K562 (cell line): ENCODE measurements at regions not wholly inside any gene's neighbourhood (a gene's known extent, or its start where the extent isn't known, plus 50 kb on each side); places are given as distances from the start of the nearest gene placed in this dataset.

Experiments used
- ATAC-seq: fragments of 200-7000 bp; cut with Tn5 transposase; 3 replicates; pipeline ENCODE4 v1.9.1; 2020; ENCODE audit warnings: moderate library complexity
- BruUV-seq: library from RNA; stranded (reverse); fragments of 400-500 nt; replicated peaks from 2 replicates; lab custom pipeline; 2021; lab: Mats Ljungman, UMichigan
- CTCF ChIA-PET: fragments of 300-600 bp; formaldehyde crosslinking; extraction: SDS; loops from one replicate; lab custom pipeline; 2021; ENCODE audit warnings: low intra/inter-chr PET ratio; lab: Yijun Ruan, JAX
- POLR2A ChIA-PET: fragments of 300-600, 350-650 bp; sonication (Branson Sonifier 250); formaldehyde crosslinking; extraction: SDS; loops from one replicate; lab custom pipeline; 2021; ENCODE audit warnings: antibody characterized with exemption, inconsistent platforms; lab: Yijun Ruan, JAX
- DNase-seq, 4 experiments: peaks; one replicate each; pipeline versions ENCODE4 v3.0.0 to v3.0.0-alpha.2; 2011 to 2018; ENCODE audit warnings: low spot score in 3 of 4, mixed read lengths in 3 of 4; ENCODE audit errors: extremely low read depth in 1 of 4
- FAIRE-seq: peaks from 2 replicates; lab custom pipeline; 2011; peaks lifted over from hg19 to GRCh38; lab: Jason Lieb, UNC
- H2AFZ ChIP-seq: 2 replicates; pipeline ENCODE4 v1.6.0; 2011; ENCODE audit warnings: low read depth, low read length, control low read depth, inconsistent platforms
- H3K27ac ChIP-seq: fragments of 200-600 bp; 3 replicates; pipeline ENCODE4 v1.8.0; 2011; ENCODE audit warnings: low read depth, mild to moderate bottlenecking, control low read depth, inconsistent platforms, low read length, moderate library complexity, mixed read lengths; ENCODE audit errors: extremely low read depth
- H3K27me3 ChIP-seq, 2 experiments: fragments of 300-600 bp in 1 of 2; 2 replicates in 1 of 2; 3 replicates in 1 of 2; pipeline versions ENCODE4 v1.6.0 to v1.8.0; 2011; ENCODE audit warnings: inconsistent platforms in 2 of 2, low read length in 2 of 2, mild to moderate bottlenecking in 1 of 2, mixed read lengths in 1 of 2, moderate library complexity in 1 of 2; ENCODE audit not compliant: control insufficient read depth in 2 of 2, insufficient read depth in 2 of 2
- H3K36me3 ChIP-seq: fragments of 300-600 bp; 3 replicates; pipeline ENCODE4 v1.8.0; 2011; ENCODE audit warnings: mild to moderate bottlenecking, low read length, inconsistent platforms; ENCODE audit not compliant: control insufficient read depth, insufficient read depth
- H3K4me1 ChIP-seq, 2 experiments: fragments of 200-600 bp in 1 of 2; replicated peaks in 1 of 2; 2 replicates in 1 of 2; 3 replicates in 1 of 2; pipeline versions ENCODE4 v1.5.1 to v1.8.0; 2011; ENCODE audit warnings: inconsistent platforms in 2 of 2, low read length in 2 of 2, mild to moderate bottlenecking in 1 of 2, mixed read lengths in 1 of 2, moderate library complexity in 1 of 2; ENCODE audit not compliant: control insufficient read depth in 2 of 2, insufficient read depth in 2 of 2
- H3K4me2 ChIP-seq: 2 replicates; pipeline ENCODE4 v1.6.1; 2011; ENCODE audit warnings: low read length, control low read depth, inconsistent platforms, mixed read lengths; ENCODE audit not compliant: insufficient read depth
- H3K4me3 ChIP-seq: fragments of 200-600 bp; sonication (generic), shearing (Covaris generic); 2 replicates; pipeline ENCODE4 v1.5.1; 2016; ENCODE audit warnings: control low read depth, inconsistent platforms
- H3K79me2 ChIP-seq: fragments of 200-600 bp; 3 replicates; pipeline ENCODE4 v1.8.0; 2011; ENCODE audit warnings: low read length, inconsistent platforms; ENCODE audit not compliant: control insufficient read depth, insufficient read depth
- H3K9ac ChIP-seq, 2 experiments: 2 replicates each; pipeline versions ENCODE4 v1.6.0 to v1.6.1; 2011; ENCODE audit warnings: low read depth in 2 of 2, low read length in 2 of 2, control low read depth in 1 of 2, inconsistent platforms in 1 of 2, mild to moderate bottlenecking in 1 of 2, mixed read lengths in 1 of 2; ENCODE audit not compliant: insufficient read depth in 1 of 2
- H3K9me1 ChIP-seq: one replicate; pipeline ENCODE4 v1.6.0; 2011; ENCODE audit warnings: inconsistent platforms, mild to moderate bottlenecking, low read length, moderate library complexity; ENCODE audit not compliant: control insufficient read depth, insufficient read depth
- H3K9me3 ChIP-seq: replicated peaks from 2 replicates; pipeline ENCODE4 v1.5.1; 2011; ENCODE audit warnings: low read depth, low read length, inconsistent platforms; ENCODE audit not compliant: control insufficient read depth, insufficient read depth
- H4K20me1 ChIP-seq: replicated peaks from 2 replicates; pipeline ENCODE4 v1.6.1; 2011; ENCODE audit warnings: low read length, inconsistent platforms, mixed read lengths; ENCODE audit not compliant: control insufficient read depth, insufficient read depth
- AFF4 ChIP-seq: sonication (generic); formaldehyde crosslinking; IDR thresholded peaks from 2 replicates; pipeline ENCODE4 v1.8.0; 2023; ENCODE audit warnings: mild to moderate bottlenecking, missing genetic modification reagents
- CREBBP ChIP-seq: IDR thresholded peaks from one replicate; pipeline ENCODE4 v1.6.1; 2012; ENCODE audit warnings: low read depth, mild to moderate bottlenecking, control low read depth, inconsistent platforms, low read length
- DACH1 ChIP-seq: fragments of 450-650 bp; IDR thresholded peaks from 2 replicates; pipeline ENCODE4 v1.6.1; 2018; ENCODE audit not compliant: partially characterized antibody
- GTF2A2 ChIP-seq: IDR thresholded peaks from 2 replicates; pipeline ENCODE4 v1.6.1; 2016; ENCODE audit warnings: mild to moderate bottlenecking, missing genetic modification characterization, missing compliant biosample characterization
- HCFC1 ChIP-seq: IDR thresholded peaks from 2 replicates; pipeline ENCODE4 v1.6.1; 2012; ENCODE audit warnings: low read depth, low read length, improper control_type of control experiment
- HOMEZ ChIP-seq: fragments of 250-450 bp; sonication (Bioruptor Pico); IDR thresholded peaks from 2 replicates; pipeline ENCODE4 v1.4.0; 2020; ENCODE audit warnings: mild to moderate bottlenecking, moderate library complexity
- KLF1 ChIP-seq: fragments of 450-650 bp; IDR thresholded peaks from 2 replicates; pipeline ENCODE4 v1.6.1; 2016; ENCODE audit warnings: missing genetic modification characterization, missing compliant biosample characterization
- KLF13 ChIP-seq: fragments of 450-650 bp; IDR thresholded peaks from 2 replicates; pipeline ENCODE4 v1.6.1; 2016; ENCODE audit warnings: missing genetic modification characterization, low read depth, mild to moderate bottlenecking, missing compliant biosample characterization, moderate library complexity, borderline replicate concordance
- MCM7 ChIP-seq, 2 experiments: fragments of 450-650 bp; IDR thresholded peaks; 2 replicates each; pipeline ENCODE4 v1.6.1; 2016 to 2018
- NBN ChIP-seq: fragments of 450-650 bp; IDR thresholded peaks from 2 replicates; pipeline ENCODE4 v1.6.1; 2016; ENCODE audit warnings: low read depth, mild to moderate bottlenecking
- NFE2L1 ChIP-seq: fragments of 450-650 bp; IDR thresholded peaks from 2 replicates; pipeline ENCODE4 v1.6.1; 2016; ENCODE audit warnings: missing genetic modification characterization, low read depth, mild to moderate bottlenecking, missing compliant biosample characterization, moderate library complexity, borderline replicate concordance
- POLR2G ChIP-seq: fragments of 200-400 bp; formaldehyde crosslinking; IDR thresholded peaks from 2 replicates; pipeline ENCODE4 v1.6.1; 2017; ENCODE audit warnings: low read depth, mild to moderate bottlenecking, antibody characterized with exemption, low read length, moderate library complexity
- SETDB1 ChIP-seq: IDR thresholded peaks from one replicate; pipeline ENCODE4 v1.6.1; 2012; ENCODE audit warnings: low read length, control low read depth, inconsistent platforms
- SREBF1 ChIP-seq: fragments of 150-350 bp; IDR thresholded peaks from 2 replicates; pipeline ENCODE4 v1.6.1; 2014; ENCODE audit warnings: antibody characterized with exemption, low read depth, low read length, borderline replicate concordance
- TFE3 ChIP-seq: fragments of 450-650 bp; formaldehyde crosslinking; IDR thresholded peaks from 2 replicates; pipeline ENCODE4 v1.4.0; 2020; ENCODE audit warnings: mild to moderate bottlenecking, mixed read lengths
- ZBTB17 ChIP-seq: fragments of 450-650 bp; formaldehyde crosslinking; IDR thresholded peaks from 2 replicates; pipeline ENCODE4 v1.4.0; 2020; ENCODE audit warnings: mild to moderate bottlenecking
- ZNF584 ChIP-seq: fragments of 200-800 bp; sonication (Bioruptor generic); IDR thresholded peaks from 2 replicates; pipeline ENCODE4 v1.6.1; 2016; ENCODE audit warnings: low read depth, mild to moderate bottlenecking, missing genetic modification characterization, missing compliant biosample characterization
- ZSCAN32 ChIP-seq: fragments of 450-650 bp; formaldehyde crosslinking; IDR thresholded peaks from 2 replicates; pipeline ENCODE4 v1.4.0; 2020; ENCODE audit warnings: mild to moderate bottlenecking, moderate library complexity
- in situ Hi-C: fragments of 300-500 bp; cut with MboI; formaldehyde crosslinking; loops from 4 replicates; pipeline ENCODE4 v1.15.0; 2018; ENCODE audit warnings: inconsistent platforms, mixed read lengths
- intact Hi-C: fragments of 100-400 bp; cut with micrococcal nuclease; formaldehyde crosslinking; loops from 2 replicates; pipeline ENCODE4 v1.14.2; 2022

- H3K27me3 ChIP-seq = no peaks in the 10 kb centered on the region
- no peak overlapping the region for H3K9ac ChIP-seq
- FAIRE-seq (no peak), ATAC-seq (no peak), DNase-seq (no peak)
- no peaks in the 10 kb centered on the region for H3K9me3 ChIP-seq
- no peak overlapping the region for H3K27ac ChIP-seq
- intact Hi-C loops (no loop called here), in situ Hi-C loops (no loop called here)
- H3K36me3 ChIP-seq = no peaks in the 10 kb centered on the region
- H3K4me3 ChIP-seq = no peak overlapping the region
- H4K20me1 ChIP-seq = no peaks in the 10 kb centered on the region
- ChIA-PET POLR2A (no interaction called here), CTCF (no interaction called here)
- no peaks in the 10 kb centered on the region for H3K79me2 ChIP-seq
- no peak overlapping the region for H3K4me2 ChIP-seq
- no peaks in the 10 kb centered on the region for H3K4me1 ChIP-seq
- no peaks in the 10 kb centered on the region for H3K9me1 ChIP-seq
- no TSS peak for BruUV-seq
- no peak overlapping the region for H2AFZ ChIP-seq
- TF ChIP-seq TFE3 (CRISPR knock-in tag) (no peak), ZNF584 (CRISPR knock-in tag) (no peak), GTF2A2 (tag) (no peak), HCFC1 (no peak), SETDB1 (no peak), KLF13 (tag) (no peak), DACH1 (no peak), NFE2L1 (tag) (no peak), NBN (no peak), ZSCAN32 (CRISPR knock-in tag) (no peak), CREBBP (no peak), KLF1 (tag) (no peak), MCM7 (IDR thresholded peaks at IDR 0.05) (no peak), HOMEZ (CRISPR knock-in tag) (no peak), AFF4 (CRISPR knock-in tag) (no peak), POLR2G (no peak), ZBTB17 (CRISPR knock-in tag) (no peak), SREBF1 (no peak)
These were observed 218.6 kb upstream of the CDH8 start for GRCh38 chr16:62254847-62255246.
